Neural cell (in vitro differentiated cells): ENCODE measurements at regions not wholly inside any gene's neighbourhood (a gene's known extent, or its start where the extent isn't known, plus 50 kb on each side); places are given as distances from the start of the nearest gene placed in this dataset.
"Not testable (repeated sequence)": the region's sequence is repeated elsewhere in the genome, so short reads cannot be mapped to it uniquely, and the experiment has no call there.

ENCODE experiments used
- H2AFZ ChIP-seq: fragments of 200-600, 300-800 bp; sonication (generic), shearing (Covaris generic); 2 replicates; pipeline ENCODE4 v1.6.0; 2014; ENCODE audit warnings: low read depth, mild to moderate bottlenecking, antibody characterized with exemption, low read length, moderate library complexity
- H3F3A ChIP-seq: fragments of 200-600 bp; shearing (Covaris generic); 2 replicates; pipeline ENCODE4 v1.6.1; 2016; ENCODE audit warnings: mild to moderate bottlenecking, moderate library complexity, mixed read lengths, antibody characterized with exemption, low read length; ENCODE audit not compliant: insufficient read depth, poor library complexity, severe bottlenecking
- H3K27ac ChIP-seq: fragments of 200-600, 300-800 bp; sonication (generic), shearing (Covaris generic); 2 replicates; pipeline ENCODE4 v1.5.1; 2014; ENCODE audit warnings: mild to moderate bottlenecking, low read length, moderate library complexity
- H3K27me3 ChIP-seq: fragments of 300-800, 200-600 bp; sonication (generic), shearing (Covaris generic); 2 replicates; pipeline ENCODE4 v1.6.0; 2014; ENCODE audit warnings: mild to moderate bottlenecking, low read depth, low read length, moderate library complexity; ENCODE audit not compliant: insufficient read depth
- H3K36me3 ChIP-seq: fragments of 300-800, 200-600 bp; sonication (generic), shearing (Covaris generic); 2 replicates; pipeline ENCODE4 v1.5.1; 2014; ENCODE audit warnings: mild to moderate bottlenecking, antibody characterized with exemption, low read length, moderate library complexity; ENCODE audit not compliant: insufficient read depth
- H3K4me2 ChIP-seq: fragments of 300-800, 200-600 bp; sonication (generic), shearing (Covaris generic); 2 replicates; pipeline ENCODE4 v1.6.0; 2014; ENCODE audit warnings: mild to moderate bottlenecking, low read length
- H3K4me3 ChIP-seq: fragments of 300-800, 200-600 bp; sonication (generic), shearing (Covaris generic); 2 replicates; pipeline ENCODE4 v1.5.1; 2014; ENCODE audit warnings: mild to moderate bottlenecking, low read length, moderate library complexity
- H3K79me2 ChIP-seq: fragments of 200-600 bp; shearing (Covaris generic); replicated peaks from 2 replicates; pipeline ENCODE4 v1.6.0; 2014; ENCODE audit warnings: mild to moderate bottlenecking, low read length, moderate library complexity; ENCODE audit not compliant: insufficient read depth
- H3K9ac ChIP-seq: fragments of 300-800, 200-600 bp; sonication (generic), shearing (Covaris generic); 2 replicates; pipeline ENCODE4 v1.6.1; 2016; ENCODE audit warnings: mild to moderate bottlenecking, low read length, mixed read lengths
- H3K9me2 ChIP-seq: fragments of 200-600 bp; shearing (Covaris generic); 2 replicates; pipeline ENCODE4 v1.6.1; 2016; ENCODE audit warnings: mild to moderate bottlenecking, low read length, mixed read lengths; ENCODE audit not compliant: insufficient read depth
- H3K9me3 ChIP-seq: fragments of 200-600, 300-800 bp; sonication (generic), shearing (Covaris generic); 2 replicates; pipeline ENCODE4 v1.6.1; 2016; ENCODE audit warnings: mild to moderate bottlenecking, mixed run types, low read length, moderate library complexity, mixed read lengths
- H4K20me1 ChIP-seq: fragments of 200-600 bp; shearing (Covaris generic); 2 replicates; pipeline ENCODE4 v1.6.1; 2016; ENCODE audit warnings: mild to moderate bottlenecking, mixed run types; ENCODE audit not compliant: insufficient read depth
- CTCF ChIP-seq: fragments of 450-650 bp; IDR thresholded peaks from 2 replicates; pipeline ENCODE4 v1.5.1; 2014; ENCODE audit warnings: antibody characterized with exemption, mild to moderate bottlenecking, moderate library complexity; ENCODE audit not compliant: poor library complexity, severe bottlenecking
- EP300 ChIP-seq: fragments of 450-650 bp; conservative IDR thresholded peaks from 2 replicates; pipeline ENCODE4 v1.6.1; 2014; ENCODE audit warnings: antibody characterized with exemption, mild to moderate bottlenecking, moderate library complexity; ENCODE audit not compliant: poor library complexity, severe bottlenecking
- EZH2 ChIP-seq: fragments of 200-600, 300-800 bp; shearing (Covaris generic), sonication (generic); IDR thresholded peaks from 2 replicates; pipeline ENCODE4 v1.6.1; 2014; ENCODE audit warnings: antibody characterized with exemption, low read length, borderline replicate concordance, mild to moderate bottlenecking; ENCODE audit not compliant: insufficient read depth, poor library complexity, severe bottlenecking
- MXI1 ChIP-seq: fragments of 450-650 bp; conservative IDR thresholded peaks from 2 replicates; pipeline ENCODE4 v1.6.1; 2014; ENCODE audit warnings: antibody characterized with exemption, mild to moderate bottlenecking; ENCODE audit not compliant: poor library complexity, severe bottlenecking
- POLR2AphosphoS5 ChIP-seq: IDR thresholded peaks from 2 replicates; pipeline ENCODE4 v1.6.1; 2012
- RAD21 ChIP-seq: fragments of 450-650 bp; conservative IDR thresholded peaks from 2 replicates; pipeline ENCODE4 v1.6.1; 2014; ENCODE audit warnings: antibody characterized with exemption, mild to moderate bottlenecking, moderate library complexity
- REST ChIP-seq: IDR thresholded peaks from 2 replicates; pipeline ENCODE4 v1.6.1; 2012; ENCODE audit warnings: borderline replicate concordance
- SMC3 ChIP-seq: fragments of 450-650 bp; conservative IDR thresholded peaks from 2 replicates; pipeline ENCODE4 v1.6.1; 2014; ENCODE audit warnings: antibody characterized with exemption, mild to moderate bottlenecking, moderate library complexity; ENCODE audit not compliant: poor library complexity
- TAF1 ChIP-seq: IDR thresholded peaks from 2 replicates; pipeline ENCODE4 v1.6.1; 2012; ENCODE audit warnings: low read depth

- no peaks in the 10 kb centered on the region for H3K9me3 ChIP-seq
These were observed 446.7 kb downstream of the DOK5 start for GRCh38 chr20:54922096-54922495.

GRCh38 chr20:54920491-54920890 lies 445.1 kb downstream of the DOK5 start:
- Histone ChIP-seq H3K4me2 (no peak overlapping the region), H3K27me3 (no peaks in the 10 kb centered on the region), H4K20me1 (no peaks in the 10 kb centered on the region), H3K36me3 (no peaks in the 10 kb centered on the region), H3F3A (no peaks in the 10 kb centered on the region), H3K4me3 (no peak overlapping the region), H2AFZ (no peak overlapping the region), H3K9ac (no peak overlapping the region), H3K9me3 (no peaks in the 10 kb centered on the region), H3K9me2 (no peaks in the 10 kb centered on the region), H3K79me2 (no peaks in the 10 kb centered on the region), H3K27ac (no peak overlapping the region)
- no peak for TF ChIP-seq EZH2
- TF ChIP-seq EP300, result peak; percentile 50
- peak; percentile 20 for TF ChIP-seq POLR2AphosphoS5
- TF ChIP-seq MXI1, result no peak

More at GRCh38 chr20:54922096-54922495, 446.7 kb downstream of the DOK5 start:
- Histone ChIP-seq H4K20me1 (no peaks in the 10 kb centered on the region), H3K27me3 (no peaks in the 10 kb centered on the region), H3F3A (no peaks in the 10 kb centered on the region), H3K9me2 (no peaks in the 10 kb centered on the region), H3K79me2 (no peaks in the 10 kb centered on the region), H3K9ac (no peak overlapping the region), H3K4me2 (no peak overlapping the region), H2AFZ (no peak overlapping the region), H3K4me3 (no peak overlapping the region), H3K36me3 (no peaks in the 10 kb centered on the region), H3K27ac (no peak overlapping the region)
- TF ChIP-seq POLR2AphosphoS5, result no peak
- no peak for TF ChIP-seq TAF1
- TF ChIP-seq RAD21, result no peak
- no peak for TF ChIP-seq EZH2
- no peak for TF ChIP-seq MXI1
- TF ChIP-seq SMC3, result no peak
- no peak for TF ChIP-seq EP300
- TF ChIP-seq CTCF, result no peak
- no peak for TF ChIP-seq REST

- not testable (repeated sequence) for H3K27ac ChIP-seq, H3K9me3 ChIP-seq, H3K9ac ChIP-seq, H4K20me1 ChIP-seq, H3K4me3 ChIP-seq, H3K9me2 ChIP-seq, H3K79me2 ChIP-seq, H3K27me3 ChIP-seq, H3F3A ChIP-seq, H2AFZ ChIP-seq, H3K36me3 ChIP-seq, H3K4me2 ChIP-seq
These were observed 443.6 kb downstream of the DOK5 start for GRCh38 chr20:54918993-54919392.
